MM.1S (cell line): ENCODE measurements at regions not wholly inside any gene's neighbourhood (a gene's known extent, or its start where the extent isn't known, plus 50 kb on each side); places are given as distances from the start of the nearest gene placed in this dataset.

ENCODE experiments used
- CTCF ChIP-seq: fragments of 300-600 bp; sonication (generic); IDR thresholded peaks from 2 replicates; pipeline ENCODE4 v1.5.1; 2016; ENCODE audit warnings: antibody characterized with exemption, low read length, mixed read lengths
- EZH2 ChIP-seq: fragments of 300-600 bp; sonication (generic); optimal IDR thresholded peaks from 2 replicates; pipeline ENCODE3; 2017; ENCODE audit warnings: low read depth, mild to moderate bottlenecking, antibody characterized with exemption, low read length, mixed read lengths

GRCh38 chr18:24657444-24657842, 197.0 kb downstream of the HRH4 start:
- TF ChIP-seq CTCF, result no peak
- TF ChIP-seq EZH2, result no peak
